OCI-LY7 (cell line): ENCODE measurements at regions not wholly inside any gene's neighbourhood (a gene's known extent, or its start where the extent isn't known, plus 50 kb on each side); places are given as distances from the start of the nearest gene placed in this dataset.

Source experiments
- BruUV-seq: library from RNA; stranded (reverse); fragments of 400-500 nt; replicated peaks from 2 replicates; lab custom pipeline; 2021; lab: Mats Ljungman, UMichigan
- CTCF ChIA-PET: fragments of 300-600 bp; sonication (Branson Sonifier 250); formaldehyde crosslinking; loops from one replicate; lab custom pipeline; 2022; ENCODE audit warnings: antibody characterized with exemption; ENCODE audit not compliant: unreplicated experiment; lab: Charles Lee
- POLR2A ChIA-PET: fragments of 300-600 bp; sonication (Branson Sonifier 250); formaldehyde crosslinking; loops from one replicate; lab custom pipeline; 2022; ENCODE audit warnings: antibody characterized with exemption; lab: Charles Lee
- DNase-seq: peaks from one replicate; pipeline ENCODE4 v3.0.0-alpha.2; 2015; ENCODE audit warnings: low spot score
- H2AFZ ChIP-seq: fragments of 200-600 bp; sonication (generic), shearing (Covaris generic); 2 replicates; pipeline ENCODE4 v1.6.1; 2014; ENCODE audit warnings: mild to moderate bottlenecking, antibody characterized with exemption, low read length, moderate library complexity
- H3K27ac ChIP-seq: fragments of 200-600 bp; sonication (generic); 2 replicates; pipeline ENCODE4 v1.5.1; 2014; ENCODE audit warnings: mixed run types, low read depth, mild to moderate bottlenecking, moderate library complexity, low read length, inconsistent platforms; ENCODE audit not compliant: poor library complexity, severe bottlenecking
- H3K36me3 ChIP-seq: fragments of 200-600 bp; sonication (generic); 2 replicates; pipeline ENCODE4 v1.6.1; 2014; ENCODE audit warnings: mild to moderate bottlenecking, antibody characterized with exemption, low read length, moderate library complexity, mixed read lengths; ENCODE audit not compliant: insufficient read depth
- H3K4me1 ChIP-seq: fragments of 200-600 bp; sonication (generic); 2 replicates; pipeline ENCODE4 v1.5.1; 2014; ENCODE audit warnings: mild to moderate bottlenecking, low read length; ENCODE audit not compliant: insufficient read depth, poor library complexity, severe bottlenecking
- H3K4me2 ChIP-seq: fragments of 200-600 bp; sonication (generic); 2 replicates; pipeline ENCODE4 v1.6.1; 2014; ENCODE audit warnings: mild to moderate bottlenecking, low read length
- H3K4me3 ChIP-seq: fragments of 200-600 bp; sonication (generic); 2 replicates; pipeline ENCODE4 v1.5.1; 2014; ENCODE audit warnings: mild to moderate bottlenecking, low read depth, low read length; ENCODE audit not compliant: poor library complexity, severe bottlenecking
- H3K79me2 ChIP-seq: fragments of 200-600 bp; sonication (generic); 2 replicates; pipeline ENCODE4 v1.6.1; 2016; ENCODE audit warnings: low read depth, mild to moderate bottlenecking, low read length, moderate library complexity, mixed read lengths; ENCODE audit not compliant: insufficient read depth
- H3K9me2 ChIP-seq: fragments of 200-600 bp; sonication (generic); 2 replicates; pipeline ENCODE4 v1.6.1; 2016; ENCODE audit warnings: mild to moderate bottlenecking, low read length, mixed read lengths; ENCODE audit not compliant: insufficient read depth
- H3K9me3 ChIP-seq: fragments of 200-600 bp; sonication (generic); 2 replicates; pipeline ENCODE4 v1.6.1; 2014; ENCODE audit warnings: mild to moderate bottlenecking, mixed run types, low read length, mixed read lengths
- H4K20me1 ChIP-seq: fragments of 200-600 bp; sonication (generic); 2 replicates; pipeline ENCODE4 v1.6.1; 2014; ENCODE audit warnings: mild to moderate bottlenecking, antibody characterized with exemption, low read length, moderate library complexity, mixed read lengths; ENCODE audit not compliant: insufficient read depth
- CTCF ChIP-seq: fragments of 200-600 bp; sonication (generic); conservative IDR thresholded peaks from 2 replicates; pipeline ENCODE4 v1.5.1; 2014; ENCODE audit warnings: mild to moderate bottlenecking, antibody characterized with exemption, low read length, moderate library complexity, mixed read lengths
- EZH2phosphoT487 ChIP-seq: fragments of 200-600 bp; sonication (generic); IDR thresholded peaks from 2 replicates; pipeline ENCODE4 v1.6.1; 2018; ENCODE audit warnings: low read depth, borderline replicate concordance, mild to moderate bottlenecking, mixed run types, antibody characterized with exemption, low read length, moderate library complexity, mixed read lengths
- intact Hi-C: fragments of 100-400 bp; cut with micrococcal nuclease; formaldehyde crosslinking; loops from one replicate; pipeline ENCODE4 v1.10.0; 2022; ENCODE audit not compliant: unreplicated experiment

- Histone ChIP-seq H3K4me1 (no peaks in the 10 kb centered on the region), H3K36me3 (no peaks in the 10 kb centered on the region), H3K27ac (no peak overlapping the region), H3K4me3 (no peak overlapping the region), H3K9me3 (0 out of 2 replicates have a peak, but pooled peaks cover 6% of the 10 kb centered on the region), H2AFZ (no peak overlapping the region), H3K9me2 (no peaks in the 10 kb centered on the region), H3K4me2 (no peak overlapping the region), H4K20me1 (no peaks in the 10 kb centered on the region), H3K79me2 (no peaks in the 10 kb centered on the region)
- BruUV-seq, result no TSS peak
- intact Hi-C loops, result no loop called here
- ChIA-PET POLR2A (interaction anchor here (0.6 to 1.5 kb wide), 4 partner anchors 8 to 65 kb away, joined by 3 read pairs; no protein-coding TSS in a partner anchor), CTCF (no interaction called here)
- no peak for DNase-seq
- no peak for TF ChIP-seq EZH2phosphoT487
- no peak for TF ChIP-seq CTCF
Observed at GRCh38 chr14:62030387-62030786, 268.2 kb downstream of the SNAPC1 start.

- CTCF ChIA-PET, result no interaction called here
Observed at GRCh38 chr14:62031504-62031903, 269.3 kb downstream of the SNAPC1 start.

More at GRCh38 chr14:62031504-62031903, 269.3 kb downstream of the SNAPC1 start:
- H3K4me3 ChIP-seq, result no peak overlapping the region
- H4K20me1 ChIP-seq, result no peaks in the 10 kb centered on the region
- no peaks in the 10 kb centered on the region for H3K79me2 ChIP-seq
- H3K4me1 ChIP-seq, result no peaks in the 10 kb centered on the region
- H3K9me2 ChIP-seq, result no peaks in the 10 kb centered on the region
- intact Hi-C loops, result no loop called here
- H3K36me3 ChIP-seq, result no peaks in the 10 kb centered on the region
- H3K27ac ChIP-seq, result no peak overlapping the region
- no peak overlapping the region for H2AFZ ChIP-seq
- TF ChIP-seq EZH2phosphoT487 (no peak), CTCF (no peak)
- no peak for DNase-seq
- BruUV-seq, result no TSS peak
- POLR2A ChIA-PET, result interaction anchor here (1.4 to 1.5 kb wide), 2 partner anchors 9 to 22 kb away, joined by 3 read pairs; no protein-coding TSS in a partner anchor
- H3K9me3 ChIP-seq, result 0 out of 2 replicates have a peak, but pooled peaks cover 6% of the 10 kb centered on the region
- no peak overlapping the region for H3K4me2 ChIP-seq
